ENCODE measurements at regions not wholly inside any gene's neighbourhood (a gene's known extent, or its start where the extent isn't known, plus 50 kb on each side); places are given as distances from the start of the nearest gene placed in this dataset.

DNA sequence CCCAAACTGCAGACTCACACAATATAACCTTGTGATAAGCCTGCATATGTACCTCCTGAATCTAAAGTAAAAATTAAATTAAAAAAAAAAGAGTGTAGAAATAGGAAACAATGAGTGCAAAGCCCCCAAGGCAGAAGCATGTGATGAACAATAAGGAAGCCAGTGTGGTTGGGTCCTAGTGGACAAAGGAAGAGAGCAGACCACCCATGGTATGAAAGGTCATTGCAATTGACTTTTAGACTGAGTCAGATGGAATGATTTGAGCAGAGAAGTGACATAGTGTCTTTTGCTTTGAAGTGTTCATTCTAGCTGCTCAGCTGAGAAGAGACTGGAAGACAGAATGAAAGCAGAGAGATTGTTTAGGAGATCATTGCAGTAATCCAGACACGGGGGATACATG is 417.1 kb downstream of the RAD51AP2 start:
- CTCF ChIA-PET, result no interaction called here
- POLR2A ChIA-PET, result no interaction called here
- DNase-seq (ENCODE audit: extremely low spot score), result no peak
- TF ChIP-seq, protein P1, sequence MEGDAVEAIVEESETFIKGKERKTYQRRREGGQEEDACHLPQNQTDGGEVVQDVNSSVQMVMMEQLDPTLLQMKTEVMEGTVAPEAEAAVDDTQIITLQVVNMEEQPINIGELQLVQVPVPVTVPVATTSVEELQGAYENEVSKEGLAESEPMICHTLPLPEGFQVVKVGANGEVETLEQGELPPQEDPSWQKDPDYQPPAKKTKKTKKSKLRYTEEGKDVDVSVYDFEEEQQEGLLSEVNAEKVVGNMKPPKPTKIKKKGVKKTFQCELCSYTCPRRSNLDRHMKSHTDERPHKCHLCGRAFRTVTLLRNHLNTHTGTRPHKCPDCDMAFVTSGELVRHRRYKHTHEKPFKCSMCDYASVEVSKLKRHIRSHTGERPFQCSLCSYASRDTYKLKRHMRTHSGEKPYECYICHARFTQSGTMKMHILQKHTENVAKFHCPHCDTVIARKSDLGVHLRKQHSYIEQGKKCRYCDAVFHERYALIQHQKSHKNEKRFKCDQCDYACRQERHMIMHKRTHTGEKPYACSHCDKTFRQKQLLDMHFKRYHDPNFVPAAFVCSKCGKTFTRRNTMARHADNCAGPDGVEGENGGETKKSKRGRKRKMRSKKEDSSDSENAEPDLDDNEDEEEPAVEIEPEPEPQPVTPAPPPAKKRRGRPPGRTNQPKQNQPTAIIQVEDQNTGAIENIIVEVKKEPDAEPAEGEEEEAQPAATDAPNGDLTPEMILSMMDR (IDR thresholded peaks at IDR 0.05; ENCODE audit: control extremely low read depth, extremely low read depth, low read depth, missing control alignments), result no peak

DNA sequence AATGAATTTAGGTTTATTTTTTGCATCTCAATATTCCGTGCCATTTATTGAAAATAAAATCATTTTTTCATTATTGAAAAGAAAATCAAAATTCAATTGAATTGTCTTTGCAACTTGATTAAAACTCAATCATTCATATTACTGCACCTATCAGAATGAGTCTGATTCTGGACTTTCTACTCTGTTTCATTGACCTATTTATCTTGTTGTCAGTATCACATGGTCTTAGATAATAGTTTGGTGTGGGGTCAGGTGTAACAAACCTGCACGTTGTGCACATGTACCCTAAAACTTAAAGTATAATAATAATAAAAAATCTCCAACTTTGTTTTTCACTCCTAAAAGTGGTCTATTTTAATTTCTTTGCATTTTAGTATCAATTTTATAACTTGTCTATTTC is 422.9 kb downstream of the RAD51AP2 start:
- DNase-seq (ENCODE audit: extremely low spot score), result no peak
- POLR2A ChIA-PET, result no interaction called here
- TF ChIP-seq, protein P1 (IDR thresholded peaks at IDR 0.05; ENCODE audit: control extremely low read depth, extremely low read depth, low read depth, missing control alignments), result no peak

DNA sequence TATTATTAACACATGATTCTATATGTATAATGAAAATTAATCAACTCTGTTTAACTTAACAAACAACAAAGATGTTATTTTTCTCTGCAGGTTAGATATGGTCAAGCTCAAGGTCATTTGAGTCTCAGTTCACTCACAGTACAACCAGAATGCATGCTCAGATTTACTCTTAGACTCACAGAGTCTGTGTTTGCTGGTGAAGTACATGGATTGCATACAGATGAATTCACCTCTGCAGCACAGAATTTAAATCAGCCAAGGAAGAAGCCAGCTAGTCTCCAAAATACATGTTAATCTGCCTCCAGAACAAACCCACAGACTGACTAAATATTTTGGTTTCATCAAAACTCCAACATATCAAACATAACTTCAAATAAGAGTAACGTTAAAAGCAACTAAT is 424.5 kb downstream of the RAD51AP2 start:
- DNase-seq (ENCODE audit: extremely low spot score), result no peak
- ChIA-PET POLR2A (no interaction called here), CTCF (interaction anchor here (1.3 kb wide), 1 partner anchor 12 kb away, joined by 4 read pairs; no protein-coding TSS in a partner anchor)
- TF ChIP-seq, protein P1 (IDR thresholded peaks at IDR 0.05; ENCODE audit: control extremely low read depth, extremely low read depth, low read depth, missing control alignments), result no peak

More for the DNA sequence above, 422.9 kb downstream of the RAD51AP2 start:
- CTCF ChIA-PET, result no interaction called here

DNA sequence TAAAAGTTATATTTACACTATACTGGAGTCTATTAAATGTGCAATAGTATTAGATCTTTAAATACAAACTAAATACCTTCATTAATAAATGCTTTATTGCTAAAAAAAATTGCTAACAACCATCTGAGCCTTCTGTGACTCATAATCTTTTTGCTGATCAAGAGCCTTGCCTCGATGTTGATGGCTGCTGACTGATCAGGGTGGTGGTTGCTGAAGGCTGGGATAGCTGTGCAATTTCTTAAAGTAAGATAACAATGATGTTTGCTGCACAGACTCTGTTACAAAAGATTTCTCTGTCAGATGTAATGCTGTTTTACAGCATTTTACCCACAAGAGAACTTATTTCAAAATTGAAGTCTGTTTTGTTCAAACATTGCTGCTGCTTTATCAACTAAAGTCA is 421.4 kb upstream of the CYRIA start:
- DNase-seq (ENCODE audit: extremely low spot score), result no peak
- TF ChIP-seq, protein P1 (IDR thresholded peaks at IDR 0.05; ENCODE audit: control extremely low read depth, extremely low read depth, low read depth, missing control alignments), result no peak
- ChIA-PET CTCF (no interaction called here), POLR2A (no interaction called here)

DNA sequence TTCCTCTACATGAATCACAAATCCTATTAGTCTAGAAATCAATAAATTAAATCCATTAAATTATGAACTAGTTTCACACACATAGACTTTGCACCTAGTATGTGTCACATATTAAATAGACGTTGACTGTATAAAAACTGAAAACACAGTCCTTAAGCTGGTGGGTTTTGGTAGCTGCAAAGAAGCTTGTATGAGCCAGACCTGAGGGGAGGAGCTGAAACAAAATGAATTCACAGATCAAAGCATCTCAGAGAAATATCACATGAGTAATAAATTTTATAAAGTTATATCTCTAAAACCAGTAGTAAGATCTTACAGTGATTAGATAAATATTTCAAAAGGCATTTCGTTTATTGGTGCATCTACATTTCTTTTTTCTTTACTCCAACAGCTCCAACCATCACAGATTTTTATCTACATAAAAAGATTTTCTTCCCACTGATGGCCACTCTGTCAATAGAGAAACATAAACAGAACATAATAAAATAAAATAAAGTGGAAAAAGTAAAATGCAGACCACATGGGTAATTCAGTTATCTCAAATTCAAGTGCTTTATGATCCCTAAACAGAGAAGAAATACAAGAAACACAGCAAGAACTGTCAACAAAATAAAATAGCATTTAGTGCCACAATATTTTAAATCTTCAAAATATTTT is 420.0 kb upstream of the CYRIA start:
- DNase-seq (ENCODE audit: extremely low spot score), result no peak
- ChIA-PET CTCF (no interaction called here), POLR2A (no interaction called here)
- TF ChIP-seq, protein P1 (IDR thresholded peaks at IDR 0.05; ENCODE audit: control extremely low read depth, extremely low read depth, low read depth, missing control alignments), result no peak

DNA sequence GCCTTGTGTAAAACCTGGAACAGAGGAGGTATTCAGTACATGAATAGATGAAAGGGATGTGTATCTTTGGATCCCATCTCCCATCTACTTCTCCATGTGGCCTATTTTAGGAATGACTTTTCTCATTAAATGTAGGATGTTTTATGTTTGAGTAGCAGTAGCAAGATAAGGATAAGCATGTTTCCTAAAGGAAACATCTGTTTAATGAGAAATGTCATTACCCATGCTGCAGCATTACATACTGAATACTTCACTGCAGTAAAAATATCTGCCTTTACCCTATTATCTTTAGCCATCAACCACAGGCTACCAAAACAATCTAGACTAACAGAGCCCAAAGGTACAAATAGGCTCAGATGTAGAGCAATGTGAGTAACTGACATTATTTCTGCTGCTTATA is 419.2 kb upstream of the CYRIA start:
- ChIA-PET POLR2A (no interaction called here), CTCF (no interaction called here)
- no peak for DNase-seq (ENCODE audit: extremely low spot score)
- TF ChIP-seq, protein P1 (IDR thresholded peaks at IDR 0.05; ENCODE audit: control extremely low read depth, extremely low read depth, low read depth, missing control alignments), result no peak

Measured in GM10248 (cell line).